ENCODE measurements at regions not wholly inside any gene's neighbourhood (a gene's known extent, or its start where the extent isn't known, plus 50 kb on each side); places are given as distances from the start of the nearest gene placed in this dataset.

DNA sequence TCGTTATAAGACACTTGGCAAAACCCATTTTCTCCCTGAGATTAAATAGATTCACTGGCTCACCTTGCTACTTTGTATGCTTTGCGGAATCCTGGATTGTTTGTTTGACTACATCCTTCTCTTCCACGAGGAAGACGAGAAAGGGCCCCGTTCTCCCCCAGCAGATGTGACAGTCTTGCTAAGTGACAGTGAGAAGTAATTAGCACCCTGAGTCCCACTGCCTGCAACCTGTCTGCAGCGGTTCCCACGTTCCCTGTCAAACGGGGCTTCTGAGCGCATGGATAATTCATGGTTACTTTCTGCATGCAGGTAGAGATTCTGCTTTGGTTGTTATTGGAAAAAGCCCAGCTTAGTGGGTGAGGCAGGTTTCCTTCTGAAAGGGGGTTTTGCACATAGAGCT is 163.7 kb downstream of the CDH26 start:
- Histone ChIP-seq H3K79me2 (ENCODE audit: insufficient read depth, low read depth, low read length) (no peaks in the 10 kb centered on the region), H3K27ac (ENCODE audit: low read depth, low read length, poor library complexity, severe bottlenecking) (no peak overlapping the region), H3K4me3 (ENCODE audit: low read depth, low read length, poor library complexity, severe bottlenecking) (no peak overlapping the region), H3K4me2 (ENCODE audit: low read length) (no peak overlapping the region), H3K36me3 (ENCODE audit: insufficient read depth, low read length) (no peaks in the 10 kb centered on the region), H3K9me3 (ENCODE audit: low read length) (no peaks in the 10 kb centered on the region), H4K20me1 (ENCODE audit: insufficient read depth, low read length) (no peaks in the 10 kb centered on the region), H2AFZ (ENCODE audit: low read length) (no peak overlapping the region), H3K4me1 (ENCODE audit: insufficient read depth, low read length, poor library complexity, severe bottlenecking) (no peaks in the 10 kb centered on the region), H3K9me2 (ENCODE audit: insufficient read depth, low read length) (no peaks in the 10 kb centered on the region)
- TF ChIP-seq, protein P1, sequence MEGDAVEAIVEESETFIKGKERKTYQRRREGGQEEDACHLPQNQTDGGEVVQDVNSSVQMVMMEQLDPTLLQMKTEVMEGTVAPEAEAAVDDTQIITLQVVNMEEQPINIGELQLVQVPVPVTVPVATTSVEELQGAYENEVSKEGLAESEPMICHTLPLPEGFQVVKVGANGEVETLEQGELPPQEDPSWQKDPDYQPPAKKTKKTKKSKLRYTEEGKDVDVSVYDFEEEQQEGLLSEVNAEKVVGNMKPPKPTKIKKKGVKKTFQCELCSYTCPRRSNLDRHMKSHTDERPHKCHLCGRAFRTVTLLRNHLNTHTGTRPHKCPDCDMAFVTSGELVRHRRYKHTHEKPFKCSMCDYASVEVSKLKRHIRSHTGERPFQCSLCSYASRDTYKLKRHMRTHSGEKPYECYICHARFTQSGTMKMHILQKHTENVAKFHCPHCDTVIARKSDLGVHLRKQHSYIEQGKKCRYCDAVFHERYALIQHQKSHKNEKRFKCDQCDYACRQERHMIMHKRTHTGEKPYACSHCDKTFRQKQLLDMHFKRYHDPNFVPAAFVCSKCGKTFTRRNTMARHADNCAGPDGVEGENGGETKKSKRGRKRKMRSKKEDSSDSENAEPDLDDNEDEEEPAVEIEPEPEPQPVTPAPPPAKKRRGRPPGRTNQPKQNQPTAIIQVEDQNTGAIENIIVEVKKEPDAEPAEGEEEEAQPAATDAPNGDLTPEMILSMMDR (conservative IDR thresholded peaks at IDR 0.05; ENCODE audit: low read length), result no peak
- no peak for TF ChIP-seq EZH2phosphoT487 (IDR thresholded peaks at IDR 0.05; ENCODE audit: borderline replicate concordance, low read depth, low read length)
- no peak for DNase-seq (ENCODE audit: low spot score)
- ChIA-PET CTCF (ENCODE audit: unreplicated experiment) (no interaction called here), POLR2A (no interaction called here)
- intact Hi-C loops (cut with micrococcal nuclease; ENCODE audit: unreplicated experiment), result no loop called here
- no TSS peak for BruUV-seq (replicated peaks)

DNA sequence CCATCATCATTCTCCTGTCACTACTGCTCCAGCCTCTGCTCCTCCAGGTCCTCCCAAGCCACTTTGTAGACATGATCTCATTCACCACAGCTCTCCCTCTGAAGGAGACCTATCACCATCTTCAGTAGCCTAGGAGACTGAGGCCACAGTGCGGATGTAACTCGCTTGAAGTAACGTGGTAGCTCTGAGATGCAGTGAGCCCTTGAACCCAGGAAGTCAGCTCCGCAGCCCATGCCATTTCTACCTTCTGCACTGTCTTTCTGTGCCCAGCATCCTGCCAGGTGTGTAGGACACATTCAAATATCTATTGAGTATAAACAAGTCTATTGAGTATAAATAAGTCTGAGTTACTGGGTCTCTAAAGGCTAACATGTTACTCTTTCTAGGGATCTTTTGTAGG is 164.4 kb downstream of the CDH26 start:
- no peak for DNase-seq (ENCODE audit: low spot score)
- Histone ChIP-seq H3K4me2 (ENCODE audit: low read length) (no peak overlapping the region), H3K36me3 (ENCODE audit: insufficient read depth, low read length) (no peaks in the 10 kb centered on the region), H4K20me1 (ENCODE audit: insufficient read depth, low read length) (no peaks in the 10 kb centered on the region), H3K4me3 (ENCODE audit: low read depth, low read length, poor library complexity, severe bottlenecking) (no peak overlapping the region), H3K9me2 (ENCODE audit: insufficient read depth, low read length) (no peaks in the 10 kb centered on the region), H3K27ac (ENCODE audit: low read depth, low read length, poor library complexity, severe bottlenecking) (no peak overlapping the region), H3K9me3 (ENCODE audit: low read length) (no peaks in the 10 kb centered on the region), H2AFZ (ENCODE audit: low read length) (no peak overlapping the region), H3K79me2 (ENCODE audit: insufficient read depth, low read depth, low read length) (no peaks in the 10 kb centered on the region), H3K4me1 (ENCODE audit: insufficient read depth, low read length, poor library complexity, severe bottlenecking) (no peaks in the 10 kb centered on the region)
- CTCF ChIA-PET (ENCODE audit: unreplicated experiment), result no interaction called here
- intact Hi-C loops (cut with micrococcal nuclease; ENCODE audit: unreplicated experiment), result no loop called here
- TF ChIP-seq, protein P1 (conservative IDR thresholded peaks at IDR 0.05; ENCODE audit: low read length), result no peak
- no peak for TF ChIP-seq EZH2phosphoT487 (IDR thresholded peaks at IDR 0.05; ENCODE audit: borderline replicate concordance, low read depth, low read length)
- no TSS peak for BruUV-seq (replicated peaks)
- POLR2A ChIA-PET, result interaction anchor here (0.7 kb wide), 1 partner anchor 1701 kb away, joined by 4 read pairs; no protein-coding TSS in a partner anchor

DNA sequence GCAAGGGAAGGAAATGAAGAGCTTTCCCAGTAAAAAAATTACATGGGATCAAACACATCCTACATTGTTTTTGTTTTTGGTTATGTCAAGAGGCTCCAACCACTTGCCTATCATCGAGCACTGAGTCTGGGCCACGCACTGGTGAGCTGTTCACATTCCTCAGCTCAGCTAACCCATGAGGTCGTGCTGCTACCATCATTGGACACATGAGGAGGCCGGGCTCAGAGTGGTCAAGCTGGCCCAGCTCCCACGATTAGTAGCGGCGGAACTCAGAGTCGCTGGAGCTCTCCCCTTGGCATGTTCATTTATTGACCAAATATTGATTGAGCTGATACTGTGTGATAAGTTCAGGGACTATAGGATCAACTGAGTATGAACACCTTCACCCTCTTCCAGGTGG is 164.9 kb downstream of the CDH26 start:
- Histone ChIP-seq H3K36me3 (ENCODE audit: insufficient read depth, low read length) (no peaks in the 10 kb centered on the region), H3K9me3 (ENCODE audit: low read length) (no peaks in the 10 kb centered on the region), H3K4me2 (ENCODE audit: low read length) (no peak overlapping the region), H3K4me1 (ENCODE audit: insufficient read depth, low read length, poor library complexity, severe bottlenecking) (no peaks in the 10 kb centered on the region), H3K27ac (ENCODE audit: low read depth, low read length, poor library complexity, severe bottlenecking) (no peak overlapping the region), H3K9me2 (ENCODE audit: insufficient read depth, low read length) (no peaks in the 10 kb centered on the region), H2AFZ (ENCODE audit: low read length) (no peak overlapping the region), H4K20me1 (ENCODE audit: insufficient read depth, low read length) (no peaks in the 10 kb centered on the region), H3K79me2 (ENCODE audit: insufficient read depth, low read depth, low read length) (no peaks in the 10 kb centered on the region), H3K4me3 (ENCODE audit: low read depth, low read length, poor library complexity, severe bottlenecking) (no peak overlapping the region)
- TF ChIP-seq, protein P1 (conservative IDR thresholded peaks at IDR 0.05; ENCODE audit: low read length), result no peak
- no peak for TF ChIP-seq EZH2phosphoT487 (IDR thresholded peaks at IDR 0.05; ENCODE audit: borderline replicate concordance, low read depth, low read length)
- no peak for DNase-seq (ENCODE audit: low spot score)
- CTCF ChIA-PET (ENCODE audit: unreplicated experiment), result no interaction called here
- BruUV-seq (replicated peaks), result no TSS peak
- POLR2A ChIA-PET, result interaction anchor here (0.7 kb wide), 1 partner anchor 1701 kb away, joined by 4 read pairs; no protein-coding TSS in a partner anchor
- intact Hi-C loops (cut with micrococcal nuclease; ENCODE audit: unreplicated experiment), result no loop called here

All from OCI-LY7 (cell line).